ENCODE measurements at regions not wholly inside any gene's neighbourhood (a gene's known extent, or its start where the extent isn't known, plus 50 kb on each side); places are given as distances from the start of the nearest gene placed in this dataset.

GRCh38 chr18:24677011-24677410 is 216.6 kb downstream of the HRH4 start:
- H3K23ac ChIP-seq (ENCODE audit: low read depth, low read length) = peak overlapping the region; percentile 72
- peaks cover 10% of the 10 kb centered on the region for H3K4me1 ChIP-seq (ENCODE audit: control insufficient read depth, insufficient read depth, low read length)
- peak overlapping the region; percentile 67 for H3K18ac ChIP-seq (ENCODE audit: low read depth, low read length)
- peak overlapping the region; percentile 95 for H2BK120ac ChIP-seq (ENCODE audit: low read depth, low read length)
- H2BK20ac ChIP-seq (ENCODE audit: low read depth, low read length) = peak overlapping the region; percentile 95
- no peaks in the 10 kb centered on the region for H3K79me1 ChIP-seq (ENCODE audit: low read depth in 1 of 2, low read length in 2 of 2)
- H3K4ac ChIP-seq (ENCODE audit: low read depth, low read length) = peak overlapping the region; percentile 89
- peak overlapping the region; percentile 85 for H3K14ac ChIP-seq (replicated peaks; ENCODE audit: low read depth, low read length)
- peak; percentile 80 for DNase-seq
- no peaks in the 10 kb centered on the region for H4K20me1 ChIP-seq (ENCODE audit: insufficient read depth, low read length)
- dilution Hi-C loops (cut with HindIII; ENCODE audit: low sequenced_read_pairs, unreplicated experiment) = no loop called here
- H2BK5ac ChIP-seq (ENCODE audit: low read depth, low read length, poor library complexity, severe bottlenecking) = peak overlapping the region; percentile 7
- H3K9ac ChIP-seq (ENCODE audit: low read depth, low read length) = no peak overlapping the region
- no peak overlapping the region for H3K4me2 ChIP-seq (ENCODE audit: low read depth, low read length)
- no TSS peak for BruUV-seq (replicated peaks)
- intact Hi-C loops (cut with micrococcal nuclease) = loop anchor here (2.0 to 10.0 kb wide), 2 partner anchors 28 to 188 kb away; no protein-coding TSS in a partner anchor
- no peak overlapping the region for H3K56ac ChIP-seq (ENCODE audit: extremely low read depth, insufficient read depth, low read length)
- H2AK5ac ChIP-seq (ENCODE audit: low read depth, low read length) = peak overlapping the region; percentile 68; the same call in 1 of the 2 replicates
- H2BK15ac ChIP-seq (ENCODE audit: low read depth, low read length) = peak overlapping the region; percentile 75; the same call in 1 of the 3 replicates
- no peaks in the 10 kb centered on the region for H3K27me3 ChIP-seq (ENCODE audit: control insufficient read depth, insufficient read depth, low read length)
- peak; percentile 32; the same call in 1 of the 2 replicates for ATAC-seq (ENCODE audit: low read depth)
- peak overlapping the region; percentile 9; the same call in 1 of the 2 replicates for H4K5ac ChIP-seq (ENCODE audit: low read depth, low read length)
- H3K4me3 ChIP-seq (ENCODE audit: insufficient read depth, low read depth, low read length) = no peak overlapping the region
- H3K9me3 ChIP-seq (ENCODE audit: control insufficient read depth, insufficient read depth, low read length) = no peaks in the 10 kb centered on the region; the same call in 1 of the 2 replicates
- H3K36me3 ChIP-seq (ENCODE audit: control insufficient read depth, insufficient read depth, low read length) = no peaks in the 10 kb centered on the region
- H4K91ac ChIP-seq (ENCODE audit: insufficient read depth, low read depth, low read length) = peak overlapping the region; percentile 85
- H2AK9ac ChIP-seq (replicated peaks; ENCODE audit: low read depth, low read length, poor library complexity) = no peak overlapping the region
- peak overlapping the region; percentile 32; the same call in 1 of the 2 replicates for H3K27ac ChIP-seq (ENCODE audit: insufficient read depth, low read length)
- ChIA-PET CTCF (interaction anchor here (0.5 to 0.6 kb wide), 3 partner anchors 51 to 880 kb away, joined by 3 to 5 read pairs (median 3); no protein-coding TSS in a partner anchor), POLR2A (ENCODE audit: unreplicated experiment) (interaction anchor here (0.7 kb wide), 1 partner anchor 203 kb away, joined by 4 read pairs; no protein-coding TSS in a partner anchor)
- TF ChIP-seq NFE2L2 (IDR thresholded peaks at IDR 0.05; ENCODE audit: low read depth, low read length) = no peak
- peak; percentile 55 for TF ChIP-seq FOS (IDR thresholded peaks at IDR 0.05; ENCODE audit: low read depth, low read length)
- no peak overlapping the region for H2AFZ ChIP-seq (replicated peaks; ENCODE audit: low read length, poor library complexity)
- in situ Hi-C loops (cut with MboI; ENCODE audit: low sequenced_read_pairs) = no loop called here
- WGBS, 2 experiments (ENCODE audit: extremely low coverage in 2 of 2, insufficient read length in 1 of 2) = no CpG with 5 or more reads among the region's 1 CpG
- H3K9me1 ChIP-seq (ENCODE audit: insufficient read depth, low read length) = peaks cover 16% of the 10 kb centered on the region
- H4K8ac ChIP-seq (ENCODE audit: low read depth in 2 of 2, low read length in 2 of 2) = peak overlapping the region; percentile 57; a peak in 2 of 4 replicates
